ENCODE measurements at regions not wholly inside any gene's neighbourhood (a gene's known extent, or its start where the extent isn't known, plus 50 kb on each side); places are given as distances from the start of the nearest gene placed in this dataset.

DNA sequence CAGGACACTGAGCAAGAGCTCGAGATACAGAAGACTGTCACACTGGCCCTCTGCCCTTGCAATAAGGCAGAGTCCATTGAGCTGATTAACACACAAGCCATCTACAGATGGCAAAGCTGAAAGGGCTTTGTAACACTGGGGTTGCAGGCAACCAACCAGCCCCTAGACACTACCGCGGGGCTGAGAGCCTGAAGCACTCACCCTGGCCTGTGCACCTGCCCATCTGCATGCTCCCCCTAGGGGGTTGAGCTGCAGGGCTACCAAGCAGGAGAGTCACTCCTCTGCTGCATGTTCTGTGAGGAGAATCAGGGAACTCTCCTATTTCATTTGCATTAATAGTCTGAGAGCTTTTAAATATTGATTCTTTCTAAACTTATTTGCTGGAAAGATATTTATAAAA, 128.1 kb upstream of the VIPR2 start:
- ATAC-seq (ENCODE audit: poor library complexity) (no peak), DNase-seq (no peak)
- intact Hi-C loops (cut with DNase I) = no loop called here

DNA sequence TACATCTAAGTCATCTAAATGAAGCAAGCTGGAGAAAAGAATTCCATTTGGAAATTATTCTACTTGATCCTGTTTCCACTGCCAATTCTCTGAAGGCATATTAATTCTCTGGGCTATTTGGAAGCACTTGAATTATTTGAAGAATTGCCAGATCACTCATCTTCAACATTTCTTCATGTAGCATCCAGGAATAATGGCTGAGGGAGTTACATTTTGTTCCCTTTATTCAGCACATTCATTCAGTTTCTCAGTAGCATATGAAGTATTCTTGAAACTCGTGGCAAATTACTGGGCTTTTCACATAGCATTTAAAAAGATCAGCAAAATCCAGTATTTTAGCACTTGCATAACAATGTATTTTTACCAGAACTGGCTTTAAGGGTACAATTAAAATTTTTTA, 127.1 kb upstream of the VIPR2 start:
- intact Hi-C loops (cut with DNase I) = no loop called here
- ATAC-seq (ENCODE audit: poor library complexity) (no peak), DNase-seq (no peak)

DNA sequence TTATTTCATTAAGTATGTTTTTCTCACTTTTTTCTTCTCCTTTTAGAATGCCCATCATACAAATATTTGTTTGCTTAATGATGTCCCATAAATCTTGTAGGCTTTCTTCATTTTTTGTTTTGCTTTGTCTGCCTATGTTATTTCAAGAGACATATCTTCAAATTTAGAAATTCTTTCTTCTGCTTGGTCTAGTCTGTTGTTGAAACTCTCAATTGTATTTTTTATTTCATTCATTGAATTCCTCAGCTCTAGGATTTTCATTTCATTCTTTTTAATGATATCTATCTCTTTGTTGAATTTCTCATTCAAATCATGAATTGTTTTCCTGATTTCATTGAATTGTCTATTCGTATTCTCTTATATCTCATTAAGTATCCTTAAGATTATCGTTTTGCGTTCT, 125.1 kb upstream of the VIPR2 start:
- no peak for ATAC-seq (ENCODE audit: poor library complexity)
- DNase-seq = no peak
- intact Hi-C loops (cut with DNase I) = no loop called here

DNA sequence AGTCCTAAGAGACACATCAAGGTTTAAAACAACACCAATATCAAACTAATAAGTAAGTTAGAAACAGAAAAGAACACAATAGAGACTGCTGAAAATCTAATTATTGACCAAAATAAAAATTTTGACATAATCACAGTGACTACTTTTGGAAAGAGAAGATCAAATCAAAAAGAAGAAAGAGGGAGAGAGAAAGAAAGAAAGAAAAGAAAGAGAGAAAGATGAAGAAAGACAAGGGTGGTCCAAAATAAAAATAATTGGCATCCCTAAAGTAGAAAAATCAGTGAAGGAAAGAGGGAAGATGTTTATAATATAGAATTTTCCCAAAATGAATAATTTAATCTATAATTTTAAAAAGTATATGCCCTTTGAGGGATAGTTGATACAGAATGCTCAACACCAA, 118.8 kb upstream of the VIPR2 start:
- intact Hi-C loops (cut with DNase I) = no loop called here
- DNase-seq (no peak), ATAC-seq (ENCODE audit: poor library complexity) (no peak)

DNA sequence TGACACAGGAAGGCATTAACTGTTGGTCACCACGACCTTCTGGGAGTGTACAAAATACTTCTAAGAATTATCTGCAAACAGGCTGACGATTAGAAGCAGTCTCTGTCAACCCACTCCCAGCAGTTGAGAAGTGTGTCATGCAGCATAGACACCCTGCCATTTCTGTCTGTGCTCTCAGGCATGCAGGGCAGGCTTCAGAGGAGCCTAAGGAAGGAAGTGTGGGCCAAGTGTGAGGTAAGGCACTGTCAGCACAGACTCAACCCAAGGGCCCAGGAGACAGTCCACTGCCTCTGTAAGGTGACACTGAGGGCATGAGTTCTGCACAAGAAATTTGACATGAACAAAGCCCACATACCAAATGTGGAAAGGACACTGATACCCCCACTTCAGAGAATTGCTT, 109.0 kb upstream of the VIPR2 start:
- intact Hi-C loops (cut with DNase I) = no loop called here
- no peak for ATAC-seq (ENCODE audit: poor library complexity)

GRCh38 chr7:159250471-159250870, 105.8 kb upstream of the VIPR2 start:
- DNase-seq (no peak), ATAC-seq (ENCODE audit: poor library complexity) (no peak)
- intact Hi-C loops (cut with DNase I) = no loop called here

More for the DNA sequence above, 109.0 kb upstream of the VIPR2 start:
- DNase-seq = no peak

- ATAC-seq (ENCODE audit: poor library complexity) (no peak), DNase-seq (no peak)
- intact Hi-C loops (cut with DNase I) = no loop called here
These were observed 105.0 kb upstream of the VIPR2 start for GRCh38 chr7:159249671-159250070.

DNA sequence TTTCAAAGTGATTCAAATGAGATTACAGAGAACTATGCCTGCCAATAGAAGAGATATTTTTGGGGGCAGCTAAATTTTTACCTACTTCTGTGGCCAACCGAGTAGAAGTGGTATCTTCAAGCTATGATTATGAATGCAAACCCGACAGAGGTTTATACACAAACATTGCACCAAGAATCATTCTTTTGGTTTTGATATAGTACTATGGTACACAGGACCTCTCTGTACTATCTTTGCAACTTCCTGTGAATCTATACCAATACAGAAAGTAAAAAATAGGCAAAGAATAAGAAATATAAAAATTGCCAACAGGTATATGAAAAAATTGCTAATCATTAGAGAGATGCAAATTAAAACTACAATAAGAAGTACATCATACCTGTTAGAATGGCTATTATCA, 103.2 kb upstream of the VIPR2 start:
- intact Hi-C loops (cut with DNase I) = no loop called here
- ATAC-seq (ENCODE audit: poor library complexity) = no peak
- DNase-seq = no peak

- ATAC-seq (ENCODE audit: poor library complexity) = no peak
- intact Hi-C loops (cut with DNase I) = no loop called here
- no peak for DNase-seq
These were observed 102.2 kb upstream of the VIPR2 start for GRCh38 chr7:159246702-159247480.

DNA sequence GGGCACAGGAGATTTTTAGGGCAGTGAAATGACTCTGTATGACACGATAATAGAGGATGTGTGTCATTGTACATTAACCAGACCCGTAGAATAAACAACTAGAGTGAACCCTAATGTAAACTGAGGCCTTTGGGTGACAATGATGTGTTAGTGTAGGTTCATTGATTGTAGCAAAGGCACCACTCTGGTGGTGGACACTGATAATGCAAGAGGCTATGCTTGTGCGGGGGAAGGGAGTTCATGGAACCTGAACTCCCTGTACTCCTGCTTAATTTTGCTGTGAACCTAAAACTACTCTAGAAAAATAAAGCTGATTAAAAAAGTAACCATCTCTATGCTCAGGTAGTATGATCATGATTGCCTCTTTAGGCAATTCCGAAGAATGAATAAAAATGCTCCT, 96.3 kb upstream of the VIPR2 start:
- DNase-seq (no peak), ATAC-seq (ENCODE audit: poor library complexity) (no peak)
- intact Hi-C loops (cut with DNase I) = no loop called here

DNA sequence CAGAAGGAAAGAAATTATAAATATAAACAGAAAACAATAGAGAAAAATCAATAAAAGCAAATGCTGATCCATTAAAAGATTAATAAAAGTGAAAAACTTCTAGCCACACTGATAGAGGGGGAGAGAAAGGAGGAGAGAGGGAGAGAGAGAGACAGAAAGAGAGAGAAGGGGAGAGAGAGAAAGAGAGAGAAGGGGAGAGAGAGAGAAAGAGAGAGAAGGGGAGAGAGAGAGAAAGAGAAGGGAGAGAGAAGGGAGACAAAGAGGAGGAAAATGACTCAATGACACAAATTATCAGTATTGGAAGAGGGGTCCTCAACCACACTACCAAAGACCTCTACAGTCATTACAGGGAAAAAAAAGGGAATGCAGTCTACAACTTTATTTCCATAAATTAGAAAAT, 94.4 kb upstream of the VIPR2 start:
- DNase-seq (no peak), ATAC-seq (ENCODE audit: poor library complexity) (no peak)
- intact Hi-C loops (cut with DNase I) = no loop called here

GRCh38 chr7:159238541-159238940, 93.9 kb upstream of the VIPR2 start:
- no peak for DNase-seq
- intact Hi-C loops (cut with DNase I) = no loop called here
- ATAC-seq (ENCODE audit: poor library complexity) = no peak

- DNase-seq (no peak), ATAC-seq (ENCODE audit: poor library complexity) (no peak)
- intact Hi-C loops (cut with DNase I) = no loop called here
These were observed 92.5 kb upstream of the VIPR2 start for GRCh38 chr7:159237022-159237653.

GRCh38 chr7:159231017-159231416, 86.3 kb upstream of the VIPR2 start:
- no peak for ATAC-seq (ENCODE audit: poor library complexity)
- DNase-seq = no peak
- intact Hi-C loops (cut with DNase I) = no loop called here

- intact Hi-C loops (cut with DNase I) = no loop called here
- no peak for ATAC-seq (ENCODE audit: poor library complexity)
- no peak for DNase-seq
These were observed 85.2 kb upstream of the VIPR2 start for GRCh38 chr7:159229683-159230475.

DNA sequence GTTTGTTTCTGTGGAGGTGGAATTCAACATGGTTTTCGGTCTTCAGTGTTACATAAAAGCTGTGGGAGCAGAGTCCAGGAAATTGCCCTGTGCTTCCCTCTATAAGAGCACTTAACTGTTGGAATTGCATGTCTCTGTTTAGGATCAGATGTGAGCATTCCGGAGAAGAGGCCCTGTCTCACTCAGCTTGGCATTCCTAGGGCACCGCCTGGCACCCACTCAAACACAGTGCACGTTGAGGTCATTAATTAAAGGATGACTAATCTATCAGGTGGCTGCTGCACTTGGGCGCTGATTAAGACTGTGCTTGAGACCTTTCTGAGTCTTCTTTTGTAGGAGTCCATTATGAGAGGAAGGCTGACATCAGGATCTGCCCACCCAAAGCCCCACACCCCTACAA, 82.8 kb upstream of the VIPR2 start:
- no peak for DNase-seq
- peak; percentile 31 for ATAC-seq (ENCODE audit: poor library complexity)
- intact Hi-C loops (cut with DNase I) = no loop called here

- intact Hi-C loops (cut with DNase I) = no loop called here
- ATAC-seq (ENCODE audit: poor library complexity) (no peak), DNase-seq (no peak)
These were observed 81.5 kb upstream of the VIPR2 start for GRCh38 chr7:159226011-159226702.

GRCh38 chr7:159218607-159219006, 73.9 kb upstream of the VIPR2 start:
- no peak for ATAC-seq (ENCODE audit: poor library complexity)

GRCh38 chr7:159218170-159218569, 73.5 kb upstream of the VIPR2 start:
- intact Hi-C loops (cut with DNase I) = no loop called here
- no peak for DNase-seq
- ATAC-seq (ENCODE audit: poor library complexity) = no peak

More at GRCh38 chr7:159218607-159219006, 73.9 kb upstream of the VIPR2 start:
- DNase-seq = no peak
- intact Hi-C loops (cut with DNase I) = no loop called here

Measured in Right ventricle myocardium superior (tissue), 1 donor.